ENCODE measurements at regions not wholly inside any gene's neighbourhood (a gene's known extent, or its start where the extent isn't known, plus 50 kb on each side); places are given as distances from the start of the nearest gene placed in this dataset.
"Not testable (repeated sequence)": the region's sequence is repeated elsewhere in the genome, so short reads cannot be mapped to it uniquely, and the experiment has no call there.

DNA sequence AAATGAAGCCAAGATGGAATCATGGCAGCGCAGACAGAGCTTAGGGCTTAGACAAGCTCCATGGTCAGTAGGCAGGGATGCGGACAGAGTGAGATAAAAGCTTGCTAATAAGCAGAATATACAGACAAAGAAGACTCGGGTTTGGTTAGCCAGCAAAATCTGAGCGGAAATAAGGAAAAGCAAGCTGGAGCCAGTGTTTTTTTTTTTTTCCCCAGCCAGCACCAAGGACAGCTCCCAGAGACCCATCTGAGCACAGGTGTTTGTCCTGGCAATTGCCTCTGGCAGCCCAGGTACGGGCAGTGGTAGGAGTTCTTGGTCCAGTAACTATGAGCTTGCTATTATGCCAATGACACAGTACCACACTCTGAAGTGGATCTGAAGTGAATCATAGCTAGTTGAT lies 187.6 kb downstream of the ADCYAP1 start:
- Mint-ChIP-seq H3K27me3 (ENCODE audit: low read depth) (no peaks in the 10 kb centered on the region), H3K4me3 (no peak overlapping the region), H3K27ac (no peak overlapping the region), H3K36me3 (peaks cover 7% of the 10 kb centered on the region), H3K9me3 (peaks cover 24% of the 10 kb centered on the region), H3K4me1 (no peaks in the 10 kb centered on the region)
- DNase-seq (ENCODE audit: low spot score in 2 of 2, unreplicated experiment in 2 of 2) = peak in 1 of 2 experiments; percentile 65
- TF ChIP-seq, protein P1, sequence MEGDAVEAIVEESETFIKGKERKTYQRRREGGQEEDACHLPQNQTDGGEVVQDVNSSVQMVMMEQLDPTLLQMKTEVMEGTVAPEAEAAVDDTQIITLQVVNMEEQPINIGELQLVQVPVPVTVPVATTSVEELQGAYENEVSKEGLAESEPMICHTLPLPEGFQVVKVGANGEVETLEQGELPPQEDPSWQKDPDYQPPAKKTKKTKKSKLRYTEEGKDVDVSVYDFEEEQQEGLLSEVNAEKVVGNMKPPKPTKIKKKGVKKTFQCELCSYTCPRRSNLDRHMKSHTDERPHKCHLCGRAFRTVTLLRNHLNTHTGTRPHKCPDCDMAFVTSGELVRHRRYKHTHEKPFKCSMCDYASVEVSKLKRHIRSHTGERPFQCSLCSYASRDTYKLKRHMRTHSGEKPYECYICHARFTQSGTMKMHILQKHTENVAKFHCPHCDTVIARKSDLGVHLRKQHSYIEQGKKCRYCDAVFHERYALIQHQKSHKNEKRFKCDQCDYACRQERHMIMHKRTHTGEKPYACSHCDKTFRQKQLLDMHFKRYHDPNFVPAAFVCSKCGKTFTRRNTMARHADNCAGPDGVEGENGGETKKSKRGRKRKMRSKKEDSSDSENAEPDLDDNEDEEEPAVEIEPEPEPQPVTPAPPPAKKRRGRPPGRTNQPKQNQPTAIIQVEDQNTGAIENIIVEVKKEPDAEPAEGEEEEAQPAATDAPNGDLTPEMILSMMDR (IDR thresholded peaks at IDR 0.05; ENCODE audit: unreplicated experiment) = no peak

DNA sequence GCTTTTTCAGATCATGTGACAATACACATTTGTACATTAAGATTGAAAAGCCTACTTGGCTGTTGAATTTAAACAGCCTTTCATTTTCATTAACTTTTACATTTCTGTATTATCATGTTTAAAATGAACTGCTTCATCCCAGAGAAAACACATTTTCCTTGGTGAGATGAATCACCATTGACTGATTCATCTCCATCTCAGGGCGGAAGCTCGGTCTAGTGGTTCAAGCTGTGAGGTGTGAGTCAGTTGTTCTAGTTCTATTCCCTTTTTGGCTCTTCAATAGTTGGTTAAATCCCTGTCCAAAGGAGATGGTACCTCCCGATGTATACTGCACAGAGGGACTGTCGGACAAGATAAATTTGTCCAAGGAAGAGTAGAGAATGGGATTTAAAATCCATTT lies 189.7 kb downstream of the ADCYAP1 start:
- no peaks in the 10 kb centered on the region for H3K36me3 Mint-ChIP-seq
- H3K9me3 Mint-ChIP-seq = peaks cover 12% of the 10 kb centered on the region
- no peak overlapping the region for H3K27ac Mint-ChIP-seq
- H3K4me3 Mint-ChIP-seq = no peak overlapping the region
- TF ChIP-seq, protein P1 (IDR thresholded peaks at IDR 0.05; ENCODE audit: unreplicated experiment) = no peak
- no peaks in the 10 kb centered on the region for H3K27me3 Mint-ChIP-seq (ENCODE audit: low read depth)
- DNase-seq (ENCODE audit: low spot score in 2 of 2, unreplicated experiment in 2 of 2) = no peak
- H3K4me1 Mint-ChIP-seq = no peaks in the 10 kb centered on the region

DNA sequence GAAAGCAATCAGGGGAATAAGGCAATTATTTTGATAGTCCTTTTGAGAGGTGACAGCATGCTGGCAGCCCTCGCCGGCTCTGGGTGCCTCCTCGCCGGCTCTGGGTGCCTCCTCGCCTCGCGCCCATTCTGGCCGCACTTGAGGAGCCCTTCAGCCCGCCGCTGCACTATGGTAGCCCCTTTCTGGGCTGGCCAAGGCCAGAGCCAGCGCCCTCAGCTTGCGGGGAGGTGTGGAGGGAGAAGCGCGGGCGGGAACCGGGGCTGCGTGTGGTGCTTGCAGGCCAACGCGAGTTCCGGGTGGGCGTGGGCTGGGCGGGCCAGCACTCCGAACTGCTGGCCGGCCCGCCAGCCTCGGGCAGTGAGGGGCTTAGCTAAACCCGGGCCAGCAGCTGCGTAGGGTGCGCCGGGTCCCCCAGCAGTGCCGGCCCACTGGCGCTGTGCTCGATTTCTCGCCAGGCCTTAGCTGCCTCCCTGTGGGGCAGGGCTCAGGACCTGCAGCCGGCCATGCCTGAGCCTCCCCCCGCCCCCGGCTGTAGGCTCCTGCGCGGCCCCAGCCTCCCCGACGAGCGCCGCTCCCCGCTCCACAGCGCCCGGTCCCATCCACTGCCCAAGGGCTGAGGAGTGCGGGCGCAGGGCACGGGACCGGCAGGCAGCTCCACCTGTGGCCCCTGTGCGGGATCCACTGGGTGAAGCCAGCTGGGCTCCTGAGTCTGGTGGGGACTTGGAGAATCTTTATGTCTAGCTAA lies 193.5 kb downstream of the ADCYAP1 start:
- H3K36me3 Mint-ChIP-seq; H3K4me1 Mint-ChIP-seq; H3K4me3 Mint-ChIP-seq; H3K27ac Mint-ChIP-seq; H3K27me3 Mint-ChIP-seq (ENCODE audit: low read depth); DNase-seq (ENCODE audit: low spot score in 2 of 2, unreplicated experiment in 2 of 2): not testable (repeated sequence)
- H3K9me3 Mint-ChIP-seq = peaks cover 16% of the 10 kb centered on the region

DNA sequence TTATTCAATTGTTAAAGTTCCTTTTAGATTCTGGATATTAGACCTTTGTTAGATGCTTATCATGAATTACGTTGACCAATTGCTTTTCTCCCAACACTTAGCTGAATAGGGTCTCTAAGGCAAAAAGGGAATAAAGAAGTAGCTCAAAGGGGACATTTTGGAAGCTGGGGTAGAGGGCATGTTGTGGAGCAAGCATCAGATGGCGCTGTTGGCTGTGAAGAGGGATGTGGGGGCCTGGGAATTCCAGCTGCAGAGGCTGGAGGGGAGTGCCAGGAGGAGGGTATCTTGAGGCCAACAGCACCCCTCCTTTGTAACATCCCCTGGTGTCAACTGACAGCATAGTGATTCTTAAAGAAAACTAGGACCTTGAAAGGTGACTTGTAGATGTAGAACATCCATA lies 198.2 kb downstream of the ADCYAP1 start:
- no peaks in the 10 kb centered on the region for H3K36me3 Mint-ChIP-seq
- H3K4me3 Mint-ChIP-seq = no peak overlapping the region
- H3K27me3 Mint-ChIP-seq (ENCODE audit: low read depth) = no peaks in the 10 kb centered on the region
- TF ChIP-seq, protein P1 (IDR thresholded peaks at IDR 0.05; ENCODE audit: unreplicated experiment) = no peak
- no peaks in the 10 kb centered on the region for H3K4me1 Mint-ChIP-seq
- no peak overlapping the region for H3K27ac Mint-ChIP-seq
- DNase-seq (ENCODE audit: low spot score in 2 of 2, unreplicated experiment in 2 of 2) = no peak
- H3K9me3 Mint-ChIP-seq = peaks cover 4% of the 10 kb centered on the region

DNA sequence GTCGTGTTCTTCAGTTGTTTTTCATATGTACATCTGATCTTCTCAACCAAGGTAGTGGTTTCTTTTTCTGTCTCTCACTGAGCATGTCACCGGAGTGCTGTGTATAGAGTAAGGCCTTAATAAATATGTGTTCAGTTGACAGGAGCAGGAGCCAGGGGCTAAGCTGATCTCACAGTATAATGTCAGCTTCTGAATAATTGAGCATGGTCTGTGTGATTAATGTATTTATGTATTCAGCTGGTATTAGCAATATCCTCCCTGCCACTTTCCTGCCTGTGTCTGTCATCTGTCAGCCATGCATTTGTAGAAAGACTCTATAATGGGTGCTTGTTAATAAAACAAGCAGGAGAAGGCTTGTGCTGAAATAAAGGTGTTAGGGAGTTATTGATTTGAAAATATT lies 198.9 kb downstream of the ADCYAP1 start:
- Mint-ChIP-seq H3K27ac (no peak overlapping the region), H3K9me3 (peaks cover 4% of the 10 kb centered on the region), H3K4me3 (no peak overlapping the region), H3K4me1 (no peaks in the 10 kb centered on the region), H3K27me3 (ENCODE audit: low read depth) (no peaks in the 10 kb centered on the region), H3K36me3 (no peaks in the 10 kb centered on the region)
- TF ChIP-seq, protein P1 (IDR thresholded peaks at IDR 0.05; ENCODE audit: unreplicated experiment) = no peak
- DNase-seq (ENCODE audit: low spot score in 2 of 2, unreplicated experiment in 2 of 2) = no peak

DNA sequence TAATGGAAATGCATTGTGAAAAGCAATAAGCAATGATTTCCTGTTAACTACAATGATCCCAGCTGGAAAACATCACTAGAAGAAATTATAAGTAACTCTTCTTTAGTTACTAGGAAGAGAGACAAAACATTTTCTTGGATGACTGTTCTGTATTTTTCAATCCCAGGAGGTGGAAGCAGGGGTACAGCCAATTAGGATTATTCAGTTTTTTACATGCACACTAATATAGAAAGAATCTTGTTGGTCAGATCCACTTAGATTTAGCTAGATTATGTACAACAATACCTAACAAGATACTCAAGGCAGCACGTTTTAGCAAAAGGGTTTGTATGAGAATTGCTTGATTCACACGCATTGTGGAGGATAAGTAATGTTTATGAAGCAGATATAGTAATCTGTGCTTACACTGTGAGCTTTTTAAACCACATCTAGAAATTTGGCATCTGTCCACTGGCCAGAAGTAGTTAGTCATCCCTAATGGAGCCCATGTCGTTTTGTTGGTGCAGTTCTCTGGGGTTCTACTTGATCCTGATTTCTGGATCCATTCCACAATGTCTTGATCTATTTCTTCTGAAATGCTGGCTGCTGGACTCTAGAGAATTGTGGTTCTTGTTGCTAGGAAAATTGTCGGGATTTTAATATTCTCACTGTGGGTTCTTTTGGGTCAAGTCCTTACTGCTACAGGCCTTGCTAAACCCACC lies 199.7 kb downstream of the ADCYAP1 start:
- Mint-ChIP-seq H3K36me3 (no peaks in the 10 kb centered on the region), H3K9me3 (peaks cover 4% of the 10 kb centered on the region), H3K27me3 (ENCODE audit: low read depth) (no peaks in the 10 kb centered on the region), H3K4me3 (no peak overlapping the region), H3K27ac (no peak overlapping the region), H3K4me1 (no peaks in the 10 kb centered on the region)
- DNase-seq (ENCODE audit: low spot score in 2 of 2, unreplicated experiment in 2 of 2) = no peak
- TF ChIP-seq, protein P1 (IDR thresholded peaks at IDR 0.05; ENCODE audit: unreplicated experiment) = no peak

Measured in mesothelial cell of epicardium (in vitro differentiated cells).